Fibroblast of lung (primary cell): ENCODE measurements at regions not wholly inside any gene's neighbourhood (a gene's known extent, or its start where the extent isn't known, plus 50 kb on each side); places are given as distances from the start of the nearest gene placed in this dataset.
A peak's percentile ranks its signal among the peaks of the same experiment; 100 is the strongest.

Experiments
- DNase-seq, 2 donors: peaks; one replicate each; pipeline versions ENCODE4 v3.0.0 to v3.0.0-alpha.2; 2010; ENCODE audit warnings: low read depth in 2 of 2
- H2AFZ ChIP-seq: 2 replicates; pipeline ENCODE4 v1.5.1; 2012; ENCODE audit warnings: low read length, control low read depth, inconsistent platforms
- H3K27ac ChIP-seq: 2 replicates; pipeline ENCODE4 v1.5.1; 2011; ENCODE audit warnings: low read length, control low read depth; ENCODE audit not compliant: insufficient read depth
- H3K27me3 ChIP-seq: 2 replicates; pipeline ENCODE4 v1.5.1; 2011; ENCODE audit warnings: mild to moderate bottlenecking, low read length; ENCODE audit not compliant: control insufficient read depth, insufficient read depth
- H3K36me3 ChIP-seq: 2 replicates; pipeline ENCODE4 v1.5.1; 2011; ENCODE audit warnings: low read length; ENCODE audit not compliant: control insufficient read depth, insufficient read depth
- H3K4me1 ChIP-seq: 2 replicates; pipeline ENCODE4 v1.5.1; 2011; ENCODE audit warnings: low read length; ENCODE audit not compliant: control insufficient read depth, insufficient read depth; ENCODE audit errors: extremely low read depth
- H3K4me2 ChIP-seq: 2 replicates; pipeline ENCODE4 v1.5.1; 2011; ENCODE audit warnings: low read length, control low read depth; ENCODE audit not compliant: insufficient read depth; ENCODE audit errors: extremely low read depth
- H3K4me3 ChIP-seq, 4 experiments: fragments of 200-600 bp in 1 of 4; sonication (generic) in 1 of 4; replicated peaks in 1 of 4; 2 replicates each; pipeline ENCODE4 v1.5.1; 2011 to 2016; ENCODE audit warnings: low read length in 4 of 4, low read depth in 3 of 4, mild to moderate bottlenecking in 3 of 4, control low read depth in 2 of 4, inconsistent platforms in 1 of 4, mixed read lengths in 1 of 4; ENCODE audit not compliant: insufficient read depth in 1 of 4; ENCODE audit errors: control extremely low read depth in 1 of 4
- H3K79me2 ChIP-seq: 2 replicates; pipeline ENCODE4 v1.5.1; 2012; ENCODE audit warnings: mild to moderate bottlenecking, low read length, inconsistent platforms; ENCODE audit not compliant: control insufficient read depth, insufficient read depth
- H3K9ac ChIP-seq: 2 replicates; pipeline ENCODE4 v1.5.1; 2011; ENCODE audit warnings: mild to moderate bottlenecking, low read length, control low read depth; ENCODE audit not compliant: insufficient read depth
- H3K9me3 ChIP-seq: 2 replicates; pipeline ENCODE4 v1.5.1; 2012; ENCODE audit warnings: low read depth, low read length; ENCODE audit not compliant: control insufficient read depth, insufficient read depth
- H4K20me1 ChIP-seq: 2 replicates; pipeline ENCODE4 v1.5.1; 2011; ENCODE audit warnings: low read length; ENCODE audit not compliant: control insufficient read depth, insufficient read depth; ENCODE audit errors: extremely low read depth
- EZH2 ChIP-seq: IDR thresholded peaks from 2 replicates; pipeline ENCODE4 v1.5.1; 2012; ENCODE audit warnings: low read length, control low read depth, mild to moderate bottlenecking; ENCODE audit errors: missing control alignments
- TF ChIP-seq, protein P1 (sequence below), 2 donors: IDR thresholded peaks in 1 of 2; conservative IDR thresholded peaks in 1 of 2; 1 replicate in 1 of 2; 2 replicates in 1 of 2; pipeline ENCODE4 v1.5.1; 2011 to 2012; ENCODE audit warnings: low read length in 2 of 2, control low read depth in 1 of 2, inconsistent platforms in 1 of 2, low read depth in 1 of 2, mild to moderate bottlenecking in 1 of 2

DNA sequence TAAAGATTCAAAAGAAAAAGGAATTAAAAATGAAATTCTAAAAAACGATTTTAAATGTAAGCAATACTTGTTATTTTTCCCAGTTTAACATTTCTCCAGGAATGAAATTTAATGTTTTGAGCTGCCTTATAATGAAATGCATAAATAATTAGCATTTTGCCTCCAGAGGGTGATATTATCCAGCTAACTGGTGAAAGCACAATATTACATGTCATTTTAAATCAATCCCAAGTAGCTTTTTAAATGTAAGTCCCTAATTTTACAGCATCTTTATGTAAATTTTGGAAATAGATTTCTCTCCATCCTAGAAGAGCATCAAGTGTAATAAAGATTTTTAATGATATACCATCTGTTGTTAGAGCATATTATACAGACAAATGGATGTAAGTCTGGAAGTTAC is 139.1 kb upstream of the P2RY1 start:
- Histone ChIP-seq H3K79me2 (no peaks in the 10 kb centered on the region), H3K4me1 (no peaks in the 10 kb centered on the region), H3K4me2 (no peak overlapping the region), H3K9ac (no peak overlapping the region), H3K27me3 (no peaks in the 10 kb centered on the region), H3K9me3 (no peaks in the 10 kb centered on the region), H3K27ac (no peak overlapping the region), H4K20me1 (no peaks in the 10 kb centered on the region), H3K4me3 (no peak overlapping the region), H3K36me3 (no peaks in the 10 kb centered on the region), H2AFZ (no peak overlapping the region)
- DNase-seq, result peak in 1 of 2 donors; percentile 7
- TF ChIP-seq, protein P1, sequence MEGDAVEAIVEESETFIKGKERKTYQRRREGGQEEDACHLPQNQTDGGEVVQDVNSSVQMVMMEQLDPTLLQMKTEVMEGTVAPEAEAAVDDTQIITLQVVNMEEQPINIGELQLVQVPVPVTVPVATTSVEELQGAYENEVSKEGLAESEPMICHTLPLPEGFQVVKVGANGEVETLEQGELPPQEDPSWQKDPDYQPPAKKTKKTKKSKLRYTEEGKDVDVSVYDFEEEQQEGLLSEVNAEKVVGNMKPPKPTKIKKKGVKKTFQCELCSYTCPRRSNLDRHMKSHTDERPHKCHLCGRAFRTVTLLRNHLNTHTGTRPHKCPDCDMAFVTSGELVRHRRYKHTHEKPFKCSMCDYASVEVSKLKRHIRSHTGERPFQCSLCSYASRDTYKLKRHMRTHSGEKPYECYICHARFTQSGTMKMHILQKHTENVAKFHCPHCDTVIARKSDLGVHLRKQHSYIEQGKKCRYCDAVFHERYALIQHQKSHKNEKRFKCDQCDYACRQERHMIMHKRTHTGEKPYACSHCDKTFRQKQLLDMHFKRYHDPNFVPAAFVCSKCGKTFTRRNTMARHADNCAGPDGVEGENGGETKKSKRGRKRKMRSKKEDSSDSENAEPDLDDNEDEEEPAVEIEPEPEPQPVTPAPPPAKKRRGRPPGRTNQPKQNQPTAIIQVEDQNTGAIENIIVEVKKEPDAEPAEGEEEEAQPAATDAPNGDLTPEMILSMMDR (conservative IDR thresholded peaks at IDR 0.05 in 1 of 2, IDR thresholded peaks at IDR 0.05 in 1 of 2; ENCODE audit: low read depth in 1 of 2, low read length in 2 of 2), result no peak
- no peak for TF ChIP-seq EZH2

DNA sequence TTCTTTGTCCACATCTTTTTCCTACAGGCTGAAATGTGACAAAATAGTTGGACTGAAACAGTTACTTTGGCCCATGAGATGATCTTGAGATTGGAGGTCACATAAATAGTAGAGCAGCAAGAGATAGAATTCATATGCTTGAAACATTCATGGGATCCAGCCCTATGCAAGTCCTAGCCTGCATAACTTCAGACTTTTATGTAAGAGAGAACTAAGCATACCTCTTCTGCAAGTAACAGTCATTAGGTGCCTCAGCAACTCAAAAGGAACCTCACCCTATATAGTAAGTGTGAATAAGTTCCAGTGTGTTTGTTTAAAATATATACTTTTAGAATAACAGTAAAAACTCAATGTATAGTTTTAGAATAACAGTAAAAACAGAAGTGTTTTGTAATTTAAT is 138.0 kb upstream of the P2RY1 start:
- no peak overlapping the region for H3K4me2 ChIP-seq
- no peak overlapping the region for H3K9ac ChIP-seq
- no peaks in the 10 kb centered on the region for H3K27me3 ChIP-seq
- no peaks in the 10 kb centered on the region for H3K9me3 ChIP-seq
- H3K4me1 ChIP-seq, result no peaks in the 10 kb centered on the region
- no peaks in the 10 kb centered on the region for H3K79me2 ChIP-seq
- no peaks in the 10 kb centered on the region for H3K36me3 ChIP-seq
- no peaks in the 10 kb centered on the region for H4K20me1 ChIP-seq
- DNase-seq, result no peak
- H3K27ac ChIP-seq, result no peak overlapping the region
- TF ChIP-seq EZH2, result no peak
- TF ChIP-seq, protein P1 (conservative IDR thresholded peaks at IDR 0.05 in 1 of 2, IDR thresholded peaks at IDR 0.05 in 1 of 2; ENCODE audit: low read depth in 1 of 2, low read length in 2 of 2), result no peak
- no peak overlapping the region for H3K4me3 ChIP-seq
- no peak overlapping the region for H2AFZ ChIP-seq

DNA sequence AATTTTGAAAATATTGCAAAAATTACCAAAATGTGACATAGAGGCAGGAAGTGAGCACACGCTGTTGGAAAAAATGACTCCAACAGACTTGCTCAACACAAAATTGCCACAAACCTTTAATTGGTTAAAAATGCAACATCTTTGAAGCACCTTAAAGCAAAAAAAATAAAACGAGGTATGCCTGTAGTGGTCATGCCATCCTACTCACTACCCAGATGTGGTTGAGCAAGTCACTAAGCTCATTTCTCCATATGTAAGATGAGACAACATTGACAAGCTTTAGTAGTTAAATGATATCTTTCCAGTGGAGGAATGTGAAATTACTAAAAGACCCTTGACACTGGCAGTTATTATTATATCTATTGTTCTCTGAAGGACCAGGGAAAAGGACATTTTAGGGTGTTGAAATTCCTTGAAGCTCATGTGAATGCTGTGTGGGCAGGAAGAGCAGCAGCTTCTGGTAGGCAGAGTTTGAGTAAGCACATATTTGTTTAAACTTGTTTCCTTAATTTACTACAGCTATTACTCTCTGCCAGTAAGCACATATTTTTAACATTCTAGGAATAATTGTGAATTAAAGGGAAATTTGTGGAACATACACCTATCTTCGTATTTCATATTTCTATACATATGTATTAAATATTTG is 131.6 kb upstream of the P2RY1 start:
- Histone ChIP-seq H3K4me2 (no peak overlapping the region), H3K4me1 (no peaks in the 10 kb centered on the region), H3K36me3 (no peaks in the 10 kb centered on the region), H3K9ac (no peak overlapping the region), H4K20me1 (no peaks in the 10 kb centered on the region), H3K27ac (no peak overlapping the region), H3K79me2 (no peaks in the 10 kb centered on the region), H3K9me3 (no peaks in the 10 kb centered on the region), H2AFZ (no peak overlapping the region), H3K4me3 (no peak overlapping the region), H3K27me3 (no peaks in the 10 kb centered on the region)
- TF ChIP-seq EZH2, result no peak
- TF ChIP-seq, protein P1 (conservative IDR thresholded peaks at IDR 0.05 in 1 of 2, IDR thresholded peaks at IDR 0.05 in 1 of 2; ENCODE audit: low read depth in 1 of 2, low read length in 2 of 2), result no peak
- no peak for DNase-seq
